HEK293T (cell line): ENCODE measurements at regions not wholly inside any gene's neighbourhood (a gene's known extent, or its start where the extent isn't known, plus 50 kb on each side); places are given as distances from the start of the nearest gene placed in this dataset.

Experiments
- CTCF ChIA-PET: fragments of 350-600 bp; formaldehyde crosslinking; extraction: SDS; loops from one replicate; lab custom pipeline; 2021; ENCODE audit warnings: antibody characterized with exemption, inconsistent platforms; lab: Yijun Ruan, JAX
- POLR2A ChIA-PET: fragments of 350-600 bp; formaldehyde crosslinking; extraction: SDS; loops from one replicate; lab custom pipeline; 2020; ENCODE audit warnings: antibody characterized with exemption, inconsistent platforms; lab: Yijun Ruan, JAX
- DNase-seq: peaks from one replicate; pipeline ENCODE4 v3.0.0; 2012; ENCODE audit warnings: mixed read lengths; ENCODE audit errors: extremely low spot score
- ARNT ChIP-seq: fragments of 450-650 bp; IDR thresholded peaks from 2 replicates; pipeline ENCODE4 v1.6.1; 2017; ENCODE audit warnings: mild to moderate bottlenecking
- BHLHE40 ChIP-seq: fragments of 450-650 bp; IDR thresholded peaks from 2 replicates; pipeline ENCODE4 v1.6.1; 2016; ENCODE audit warnings: mild to moderate bottlenecking, moderate library complexity, borderline replicate concordance
- CTBP1 ChIP-seq: fragments of 450-650 bp; IDR thresholded peaks from 2 replicates; pipeline ENCODE4 v1.6.1; 2016; ENCODE audit warnings: borderline replicate concordance
- ELF4 ChIP-seq: fragments of 450-650 bp; IDR thresholded peaks from 2 replicates; pipeline ENCODE4 v1.6.1; 2017; ENCODE audit warnings: antibody characterized with exemption
- FOXA1 ChIP-seq: fragments of 450-650 bp; IDR thresholded peaks from 2 replicates; pipeline ENCODE4 v1.6.1; 2016; ENCODE audit warnings: mild to moderate bottlenecking
- FOXK2 ChIP-seq: fragments of 450-650 bp; IDR thresholded peaks from 2 replicates; pipeline ENCODE4 v1.6.1; 2016; ENCODE audit warnings: mild to moderate bottlenecking
- FOXM1 ChIP-seq: fragments of 450-650 bp; IDR thresholded peaks from 2 replicates; pipeline ENCODE4 v1.6.1; 2017; ENCODE audit warnings: mild to moderate bottlenecking, borderline replicate concordance
- HDGF ChIP-seq: fragments of 450-650 bp; IDR thresholded peaks from 2 replicates; pipeline ENCODE4 v1.6.1; 2017; ENCODE audit warnings: antibody characterized with exemption, borderline replicate concordance
- L3MBTL2 ChIP-seq: fragments of 450-650 bp; conservative IDR thresholded peaks from 2 replicates; pipeline ENCODE4 v1.6.1; 2016; ENCODE audit warnings: mild to moderate bottlenecking
- LEF1 ChIP-seq: fragments of 450-650 bp; IDR thresholded peaks from 2 replicates; pipeline ENCODE4 v1.6.1; 2017; ENCODE audit warnings: mild to moderate bottlenecking, borderline replicate concordance
- NFRKB ChIP-seq: fragments of 450-650 bp; IDR thresholded peaks from 2 replicates; pipeline ENCODE4 v1.6.1; 2016; ENCODE audit warnings: mild to moderate bottlenecking, moderate library complexity
- SP1 ChIP-seq: fragments of 450-650 bp; IDR thresholded peaks from 2 replicates; pipeline ENCODE4 v1.6.1; 2017
- SUZ12 ChIP-seq: fragments of 450-650 bp; IDR thresholded peaks from 2 replicates; pipeline ENCODE4 v1.6.1; 2016; ENCODE audit warnings: mild to moderate bottlenecking
- TARDBP ChIP-seq: fragments of 450-650 bp; IDR thresholded peaks from 2 replicates; pipeline ENCODE4 v1.6.1; 2016
- ZNF384 ChIP-seq: fragments of 450-650 bp; IDR thresholded peaks from 2 replicates; pipeline ENCODE4 v1.6.1; 2016
- TF ChIP-seq, protein P1 (sequence below): fragments of 450-650 bp; IDR thresholded peaks from 2 replicates; pipeline ENCODE4 v1.6.1; 2016

DNA sequence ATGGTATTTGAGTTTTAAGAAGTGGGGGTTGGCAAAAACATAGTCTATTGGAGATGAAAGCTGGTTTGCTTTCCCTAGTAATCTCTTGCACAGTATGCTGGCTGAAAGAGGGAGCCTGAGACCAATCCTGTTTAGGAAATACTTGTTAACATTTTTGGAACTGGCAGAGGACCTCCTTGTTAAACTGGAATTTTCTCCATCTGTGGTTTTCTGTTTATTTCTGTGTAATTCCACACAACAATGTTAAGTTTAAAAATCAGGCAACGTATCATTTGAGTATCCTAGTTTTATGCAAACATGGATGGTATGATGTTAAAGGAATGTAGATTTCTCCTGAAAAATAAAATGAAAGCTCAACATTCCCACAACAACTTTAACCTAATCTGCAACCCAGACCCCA, 536.0 kb upstream of the TBL1XR1 start:
- DNase-seq, result no peak
- POLR2A ChIA-PET, result no interaction called here
- CTCF ChIA-PET, result no interaction called here
- TF ChIP-seq LEF1 (no peak), SP1 (no peak), HDGF (no peak)
- TF ChIP-seq, protein P1, sequence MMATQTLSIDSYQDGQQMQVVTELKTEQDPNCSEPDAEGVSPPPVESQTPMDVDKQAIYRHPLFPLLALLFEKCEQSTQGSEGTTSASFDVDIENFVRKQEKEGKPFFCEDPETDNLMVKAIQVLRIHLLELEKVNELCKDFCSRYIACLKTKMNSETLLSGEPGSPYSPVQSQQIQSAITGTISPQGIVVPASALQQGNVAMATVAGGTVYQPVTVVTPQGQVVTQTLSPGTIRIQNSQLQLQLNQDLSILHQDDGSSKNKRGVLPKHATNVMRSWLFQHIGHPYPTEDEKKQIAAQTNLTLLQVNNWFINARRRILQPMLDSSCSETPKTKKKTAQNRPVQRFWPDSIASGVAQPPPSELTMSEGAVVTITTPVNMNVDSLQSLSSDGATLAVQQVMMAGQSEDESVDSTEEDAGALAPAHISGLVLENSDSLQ, result no peak

DNA sequence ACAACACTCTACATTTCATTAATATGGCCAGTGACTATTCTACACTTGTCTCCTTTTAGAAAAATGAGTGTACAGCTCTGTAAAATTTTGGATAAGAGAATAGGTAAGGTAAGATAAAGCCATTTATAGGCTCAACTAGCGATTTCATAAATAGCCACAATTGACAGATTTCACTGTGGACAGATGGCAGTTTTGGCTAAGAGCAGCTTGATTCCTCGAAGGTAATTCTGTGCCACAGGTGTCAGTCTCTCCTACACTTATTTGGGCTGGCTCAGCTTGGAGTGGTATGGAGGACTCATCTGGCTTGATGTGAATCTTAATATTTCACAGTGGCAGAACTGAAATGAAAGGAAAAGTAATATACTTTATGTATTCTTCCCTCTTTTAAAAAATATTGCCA, 536.7 kb upstream of the TBL1XR1 start:
- CTCF ChIA-PET, result no interaction called here
- TF ChIP-seq SUZ12, result no peak
- no peak for TF ChIP-seq ARNT
- DNase-seq, result no peak
- POLR2A ChIA-PET, result no interaction called here

DNA sequence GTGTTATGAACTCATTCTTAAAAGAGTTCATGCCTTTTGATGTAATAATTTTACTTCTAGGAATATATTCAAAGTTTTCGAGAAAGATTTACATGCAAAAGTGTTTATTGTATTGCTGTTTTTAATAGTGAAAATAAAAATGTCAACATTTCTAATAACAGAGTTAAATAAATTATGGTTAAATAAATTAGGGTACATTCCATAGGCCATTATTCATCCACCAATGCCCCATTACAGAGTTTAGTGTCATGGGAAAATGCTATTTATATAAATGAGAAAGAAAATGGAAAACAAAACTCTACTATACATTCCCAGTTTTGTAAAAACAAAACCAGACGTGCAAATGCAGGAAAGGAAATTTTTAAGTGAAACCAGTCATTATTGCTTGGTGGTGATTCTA, 538.1 kb upstream of the TBL1XR1 start:
- no peak for DNase-seq
- CTCF ChIA-PET, result no interaction called here
- TF ChIP-seq FOXA1 (no peak), FOXM1 (no peak), BHLHE40 (no peak), SP1 (no peak), HDGF (no peak), ARNT (no peak), ELF4 (no peak), CTBP1 (no peak), LEF1 (no peak)
- POLR2A ChIA-PET, result no interaction called here

DNA sequence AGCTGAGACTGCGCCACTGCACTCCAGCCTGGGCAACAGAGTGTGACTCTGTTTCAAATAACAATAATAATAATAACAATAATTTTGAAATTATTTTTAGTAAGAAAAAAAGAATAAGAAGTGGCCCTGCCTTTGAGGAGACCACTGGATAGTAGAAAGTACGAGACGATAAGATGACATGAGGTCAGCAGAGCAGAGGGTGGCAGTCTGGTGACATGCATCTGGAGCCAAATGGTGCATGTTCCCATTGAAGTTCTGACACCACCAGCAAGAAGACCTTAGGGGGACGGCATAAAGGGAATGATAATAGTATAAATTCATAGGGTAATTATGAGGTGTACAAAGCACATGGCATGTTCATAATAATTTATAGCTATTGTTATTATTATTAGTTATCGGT, 542.2 kb upstream of the TBL1XR1 start:
- DNase-seq, result no peak
- TF ChIP-seq HDGF, result no peak
- no peak for TF ChIP-seq ARNT
- TF ChIP-seq LEF1, result no peak
- no peak for TF ChIP-seq SP1
- no peak for TF ChIP-seq ELF4
- no peak for TF ChIP-seq FOXA1
- TF ChIP-seq NFRKB, result no peak
- TF ChIP-seq L3MBTL2, result no peak
- TF ChIP-seq FOXK2, result no peak
- TF ChIP-seq BHLHE40, result no peak
- TF ChIP-seq SUZ12, result no peak
- TF ChIP-seq, protein P1, result no peak
- TF ChIP-seq FOXM1, result no peak
- no peak for TF ChIP-seq TARDBP
- TF ChIP-seq ZNF384, result no peak
- TF ChIP-seq CTBP1, result no peak
- POLR2A ChIA-PET, result no interaction called here
- CTCF ChIA-PET, result no interaction called here

DNA sequence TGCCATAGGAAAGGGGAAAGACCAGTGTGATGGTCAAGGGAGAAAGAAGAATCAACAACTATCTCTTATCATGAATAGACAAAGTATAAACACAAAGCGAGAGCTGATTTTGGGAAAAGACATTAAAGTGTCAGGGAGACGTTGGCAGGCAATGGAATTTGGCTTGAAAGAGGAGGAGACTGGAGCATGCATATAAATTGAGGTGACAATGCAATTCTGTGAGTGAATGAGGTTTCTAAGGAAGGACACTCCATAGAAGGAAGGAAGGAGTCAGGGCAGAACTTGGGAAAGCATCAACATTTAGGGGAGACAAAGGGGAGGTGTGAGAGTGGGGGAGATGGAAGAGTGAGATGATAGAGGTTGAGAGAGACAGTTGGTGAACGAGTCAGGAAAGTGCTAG, 543.0 kb upstream of the TBL1XR1 start:
- TF ChIP-seq FOXA1 (no peak), SUZ12 (no peak), ELF4 (no peak), SP1 (no peak), CTBP1 (no peak), ARNT (no peak)
- TF ChIP-seq, protein P1, result no peak
- no peak for DNase-seq
- CTCF ChIA-PET, result no interaction called here
- POLR2A ChIA-PET, result no interaction called here

DNA sequence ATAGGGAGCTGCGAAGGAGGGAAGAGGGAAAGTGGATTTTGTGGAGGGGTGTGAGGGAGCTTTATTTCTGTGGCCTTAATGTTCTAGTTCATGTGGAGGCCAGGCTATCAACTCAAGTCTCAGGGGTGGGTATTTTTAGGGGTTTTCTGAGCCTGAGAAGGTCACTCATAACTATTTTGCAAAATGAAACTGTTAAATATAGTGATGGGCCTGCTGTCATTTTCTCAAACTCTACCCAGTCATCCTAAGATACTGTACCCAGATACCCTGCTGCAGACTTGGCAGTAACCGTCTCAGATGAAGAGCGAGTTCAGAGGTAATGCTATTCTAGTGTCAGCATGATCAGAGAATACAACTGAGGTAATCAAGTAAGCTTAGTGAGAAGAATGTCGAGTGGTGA, 545.0 kb upstream of the TBL1XR1 start:
- POLR2A ChIA-PET, result no interaction called here
- CTCF ChIA-PET, result no interaction called here
- no peak for TF ChIP-seq FOXK2
- DNase-seq, result no peak

DNA sequence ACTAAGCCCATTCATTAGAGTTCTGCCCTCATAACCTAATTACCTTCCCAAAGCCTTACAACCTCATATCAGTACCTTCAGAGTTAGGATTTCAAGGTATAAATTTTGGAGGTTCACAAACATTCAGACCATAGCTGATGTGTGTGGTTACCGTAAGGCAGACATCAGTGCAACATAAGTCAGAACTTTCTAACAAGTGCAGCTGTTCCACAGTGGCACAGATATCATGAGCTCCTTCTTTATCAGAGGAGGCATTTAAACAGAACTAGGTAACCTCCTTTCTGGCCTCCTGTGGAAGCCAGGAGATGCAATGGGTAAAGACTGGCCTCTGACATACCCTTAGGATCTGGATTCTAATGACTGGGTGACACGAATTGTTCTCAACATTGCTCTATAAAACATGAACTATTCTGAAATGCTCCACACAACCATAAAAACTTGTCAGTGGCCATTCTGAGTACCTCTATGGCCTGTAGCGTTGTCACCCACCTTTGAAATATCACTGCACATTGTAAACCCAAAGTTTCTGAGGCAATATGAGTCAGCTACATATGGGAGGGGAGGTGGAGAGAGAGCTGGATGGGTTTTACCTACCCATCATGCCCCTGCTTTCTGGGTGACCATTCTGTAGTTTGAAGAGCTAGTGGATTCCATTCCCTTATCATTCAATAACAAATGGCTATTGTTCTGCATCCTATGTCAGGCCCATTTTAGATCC, 546.0 kb upstream of the TBL1XR1 start:
- ChIA-PET POLR2A (no interaction called here), CTCF (no interaction called here)
- TF ChIP-seq SP1, result no peak
- TF ChIP-seq ARNT, result no peak
- TF ChIP-seq ZNF384, result no peak
- no peak for TF ChIP-seq BHLHE40
- TF ChIP-seq SUZ12, result no peak
- TF ChIP-seq FOXK2, result no peak
- no peak for DNase-seq
